Endothelial cell of umbilical vein (primary cell): ENCODE measurements at regions not wholly inside any gene's neighbourhood (a gene's known extent, or its start where the extent isn't known, plus 50 kb on each side); places are given as distances from the start of the nearest gene placed in this dataset.

Experiments
- CTCF ChIP-seq, 2 donors: IDR thresholded peaks; 1 replicate in 1 of 2; 2 replicates in 1 of 2; pipeline ENCODE4 v1.5.1; 2011; ENCODE audit warnings: low read length in 2 of 2, mild to moderate bottlenecking in 2 of 2, moderate library complexity in 2 of 2, control low read depth in 1 of 2, inconsistent platforms in 1 of 2, low read depth in 1 of 2; ENCODE audit not compliant: insufficient read depth in 1 of 2; ENCODE audit errors: extremely low read depth in 1 of 2
- EZH2 ChIP-seq: IDR thresholded peaks from 2 replicates; pipeline ENCODE4 v1.6.1; 2012; ENCODE audit warnings: borderline replicate concordance, low read depth, mild to moderate bottlenecking, moderate library complexity, low read length, inconsistent platforms; ENCODE audit not compliant: severe bottlenecking
- GATA2 ChIP-seq: IDR thresholded peaks from 2 replicates; pipeline ENCODE4 v1.7.0; 2011; ENCODE audit warnings: low read depth, mild to moderate bottlenecking, moderate library complexity, mixed read lengths, low read length; ENCODE audit not compliant: insufficient read length, insufficient read depth
- POLR2A ChIP-seq: IDR thresholded peaks from 2 replicates; pipeline ENCODE4 v1.6.1; 2012; ENCODE audit warnings: low read depth, mild to moderate bottlenecking, control low read depth, low read length
- POLR2AphosphoS5 ChIP-seq: IDR thresholded peaks from 2 replicates; pipeline ENCODE4 v1.6.1; 2012; ENCODE audit warnings: low read depth, mild to moderate bottlenecking, control low read depth, low read length, moderate library complexity; ENCODE audit not compliant: insufficient read depth
- TF ChIP-seq, protein P1 (sequence below): IDR thresholded peaks from 2 replicates; pipeline ENCODE4 v1.6.1; 2011; ENCODE audit not compliant: insufficient read depth, insufficient read length

DNA sequence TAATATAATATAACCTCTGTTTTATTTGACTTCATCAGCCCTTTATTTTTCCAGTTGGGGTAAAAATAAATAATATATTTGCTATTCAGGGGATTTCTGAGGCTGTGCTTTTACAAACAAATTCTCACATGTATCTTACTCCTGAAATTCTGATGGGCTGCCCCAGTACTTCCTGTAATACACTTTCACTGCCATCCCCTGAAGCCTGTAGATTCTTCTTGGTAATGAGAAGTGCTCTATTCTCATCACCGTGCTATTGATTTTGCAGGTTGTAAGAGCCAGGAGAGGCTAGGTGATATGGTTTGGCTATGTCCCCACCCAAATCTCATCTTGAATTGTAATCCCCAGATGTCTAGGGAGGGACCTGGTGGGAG lies 91.9 kb upstream of the CEP78 start:
- no peak for TF ChIP-seq CTCF (IDR thresholded peaks at IDR 0.05; ENCODE audit: extremely low read depth in 1 of 2, insufficient read depth in 1 of 2, low read depth in 1 of 2, low read length in 2 of 2)
- no peak for TF ChIP-seq POLR2A
- TF ChIP-seq, protein P1, sequence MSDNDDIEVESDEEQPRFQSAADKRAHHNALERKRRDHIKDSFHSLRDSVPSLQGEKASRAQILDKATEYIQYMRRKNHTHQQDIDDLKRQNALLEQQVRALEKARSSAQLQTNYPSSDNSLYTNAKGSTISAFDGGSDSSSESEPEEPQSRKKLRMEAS: no peak
- TF ChIP-seq GATA2: no peak
- TF ChIP-seq POLR2AphosphoS5: no peak
- TF ChIP-seq EZH2: no peak
